OCI-LY1 (cell line): ENCODE measurements at regions not wholly inside any gene's neighbourhood (a gene's known extent, or its start where the extent isn't known, plus 50 kb on each side); places are given as distances from the start of the nearest gene placed in this dataset.

Experiments used
- H2AFZ ChIP-seq: fragments of 200-600 bp; sonication (generic), shearing (Covaris generic); 2 replicates; pipeline ENCODE4 v1.6.0; 2014; ENCODE audit warnings: antibody characterized with exemption, mild to moderate bottlenecking, low read length
- H3F3A ChIP-seq: fragments of 200-600 bp; sonication (generic), shearing (Covaris generic); 2 replicates; pipeline ENCODE4 v1.6.0; 2014; ENCODE audit warnings: mild to moderate bottlenecking, antibody characterized with exemption, low read length, moderate library complexity; ENCODE audit not compliant: insufficient read depth
- H3K27ac ChIP-seq: fragments of 200-600 bp; sonication (generic); 2 replicates; pipeline ENCODE4 v1.5.1; 2014; ENCODE audit warnings: low read length, mixed run types, mild to moderate bottlenecking, low read depth; ENCODE audit not compliant: poor library complexity, severe bottlenecking
- H3K27me3 ChIP-seq: fragments of 200-600 bp; sonication (generic); 2 replicates; pipeline ENCODE4 v1.6.0; 2014; ENCODE audit warnings: antibody characterized with exemption, mild to moderate bottlenecking, low read length, moderate library complexity; ENCODE audit not compliant: insufficient read depth
- H3K36me3 ChIP-seq: fragments of 200-600 bp; sonication (generic); 2 replicates; pipeline ENCODE4 v1.6.1; 2014; ENCODE audit warnings: mild to moderate bottlenecking, antibody characterized with exemption, low read length, moderate library complexity, mixed read lengths; ENCODE audit not compliant: insufficient read depth
- H3K4me1 ChIP-seq: fragments of 200-600 bp; sonication (generic); 2 replicates; pipeline ENCODE4 v1.5.1; 2014; ENCODE audit warnings: mild to moderate bottlenecking, low read length, moderate library complexity; ENCODE audit not compliant: insufficient read depth, severe bottlenecking
- H3K4me2 ChIP-seq: fragments of 200-600 bp; sonication (generic), shearing (Covaris generic); 2 replicates; pipeline ENCODE4 v1.6.1; 2014; ENCODE audit warnings: low read length
- H3K4me3 ChIP-seq: fragments of 200-600 bp; sonication (generic); 2 replicates; pipeline ENCODE4 v1.5.1; 2014; ENCODE audit warnings: low read length, low read depth, mild to moderate bottlenecking, mixed read lengths; ENCODE audit not compliant: poor library complexity, severe bottlenecking
- H3K79me2 ChIP-seq: fragments of 200-600 bp; shearing (Covaris generic); 2 replicates; pipeline ENCODE4 v1.6.1; 2016; ENCODE audit warnings: mixed run types, low read length, mixed read lengths; ENCODE audit not compliant: insufficient read depth
- H3K9ac ChIP-seq: fragments of 200-600 bp; sonication (generic), shearing (Covaris generic); 2 replicates; pipeline ENCODE4 v1.6.1; 2014; ENCODE audit warnings: mild to moderate bottlenecking, low read length, mixed read lengths
- H3K9me2 ChIP-seq: fragments of 200-600 bp; sonication (generic), shearing (Covaris generic); 2 replicates; pipeline ENCODE4 v1.6.1; 2014; ENCODE audit warnings: low read depth, mild to moderate bottlenecking, low read length, mixed read lengths
- H3K9me3 ChIP-seq: fragments of 200-600 bp; shearing (Covaris generic); 2 replicates; pipeline ENCODE4 v1.6.1; 2014; ENCODE audit warnings: low read length, mixed read lengths
- H4K20me1 ChIP-seq: fragments of 200-600 bp; sonication (generic), shearing (Covaris generic); 2 replicates; pipeline ENCODE4 v1.6.0; 2016; ENCODE audit warnings: mild to moderate bottlenecking, low read length; ENCODE audit not compliant: insufficient read depth
- CTCF ChIP-seq: fragments of 200-600 bp; sonication (generic), shearing (Covaris generic); IDR thresholded peaks from 2 replicates; pipeline ENCODE4 v1.5.1; 2017; ENCODE audit warnings: mild to moderate bottlenecking, antibody characterized with exemption, low read length, moderate library complexity, mixed read lengths
- EZH2 ChIP-seq: fragments of 200-600 bp; sonication (generic), shearing (Covaris generic); IDR thresholded peaks from 2 replicates; pipeline ENCODE4 v1.8.0; 2017; ENCODE audit warnings: borderline replicate concordance, mixed run types, mild to moderate bottlenecking, antibody characterized with exemption, low read length, moderate library complexity, mixed read lengths

GRCh38 chr12:25052196-25052913 lies 103.5 kb upstream of the BCAT1 start:
- Histone ChIP-seq H3K36me3 (peaks cover 36% of the 10 kb centered on the region), H3K4me3 (peak overlapping the region; percentile 84), H2AFZ (no peak overlapping the region)

GRCh38 chr12:25051656-25052195 lies 102.8 kb upstream of the BCAT1 start:
- Histone ChIP-seq H3K9me3 (no peaks in the 10 kb centered on the region; the same call in 1 of the 2 replicates), H3K36me3 (peaks cover 34% of the 10 kb centered on the region), H3K4me2 (peak overlapping the region; percentile 75), H3K79me2 (peaks cover 42% of the 10 kb centered on the region), H3K4me3 (peak overlapping the region; percentile 84), H2AFZ (no peak overlapping the region), H3K27me3 (no peaks in the 10 kb centered on the region), H3K4me1 (peaks cover 27% of the 10 kb centered on the region), H3F3A (no peaks in the 10 kb centered on the region), H3K9me2 (no peaks in the 10 kb centered on the region), H3K27ac (peak overlapping the region; percentile 99), H3K9ac (peak overlapping the region; percentile 94), H4K20me1 (no peaks in the 10 kb centered on the region)
- TF ChIP-seq EZH2 (no peak), CTCF (no peak)

More at GRCh38 chr12:25052196-25052913, 103.5 kb upstream of the BCAT1 start:
- TF ChIP-seq EZH2 (no peak), CTCF (no peak)
- no peaks in the 10 kb centered on the region for H3F3A ChIP-seq
- no peaks in the 10 kb centered on the region for H3K9me3 ChIP-seq
- H3K79me2 ChIP-seq, result peaks cover 48% of the 10 kb centered on the region
- H3K27ac ChIP-seq, result peak overlapping the region; percentile 99
- H3K27me3 ChIP-seq, result no peaks in the 10 kb centered on the region
- no peaks in the 10 kb centered on the region for H4K20me1 ChIP-seq
- no peaks in the 10 kb centered on the region for H3K9me2 ChIP-seq
- peaks cover 34% of the 10 kb centered on the region for H3K4me1 ChIP-seq
- peak overlapping the region; percentile 94 for H3K9ac ChIP-seq
- H3K4me2 ChIP-seq, result peak overlapping the region; percentile 75

- H2AFZ ChIP-seq, result no peak overlapping the region
- H3K9me3 ChIP-seq, result no peaks in the 10 kb centered on the region; the same call in 1 of the 2 replicates
- H3K79me2 ChIP-seq, result peaks cover 37% of the 10 kb centered on the region
- H3K27me3 ChIP-seq, result no peaks in the 10 kb centered on the region
- TF ChIP-seq EZH2, result no peak
- no peak for TF ChIP-seq CTCF
- H3K4me3 ChIP-seq, result peak overlapping the region; percentile 84
- H3K9ac ChIP-seq, result peak overlapping the region; percentile 94
- H3K27ac ChIP-seq, result peak overlapping the region; percentile 99
- H3K36me3 ChIP-seq, result peaks cover 29% of the 10 kb centered on the region
- H3F3A ChIP-seq, result no peaks in the 10 kb centered on the region
- no peaks in the 10 kb centered on the region for H4K20me1 ChIP-seq
- peaks cover 22% of the 10 kb centered on the region for H3K4me1 ChIP-seq
- H3K9me2 ChIP-seq, result no peaks in the 10 kb centered on the region
- peak overlapping the region; percentile 75 for H3K4me2 ChIP-seq
Observed at GRCh38 chr12:25051171-25051570, 102.3 kb upstream of the BCAT1 start.
